Esophagus squamous epithelium (tissue), 5 donors: ENCODE measurements at regions not wholly inside any gene's neighbourhood (a gene's known extent, or its start where the extent isn't known, plus 50 kb on each side); places are given as distances from the start of the nearest gene placed in this dataset.

Experiments used
- DNase-seq: peaks from one replicate; lab custom pipeline; 2025; lab: John Stamatoyannopoulos, UW
- H3K27ac ChIP-seq, 4 donors: fragments of 200-600 bp; sonication (generic); one replicate each; pipeline ENCODE4 v1.5.1; 2016 to 2019; ENCODE audit warnings: mild to moderate bottlenecking in 1 of 4
- H3K27me3 ChIP-seq, 4 donors: fragments of 200-600 bp; sonication (generic); 1 replicate in 3 of 4; 2 replicates in 1 of 4; pipeline versions ENCODE4 v1.5.1 to v1.6.0; 2017 to 2021; ENCODE audit warnings: antibody characterized with exemption in 1 of 4
- H3K36me3 ChIP-seq, 3 donors: fragments of 200-600 bp; sonication (generic); one replicate each; pipeline ENCODE4 v1.5.1; 2016 to 2019
- H3K4me1 ChIP-seq, 3 donors: fragments of 200-600 bp; sonication (generic); one replicate each; pipeline ENCODE4 v1.5.1; 2017 to 2019
- H3K4me3 ChIP-seq, 4 donors: fragments of 200-600 bp; sonication (generic); 1 replicate in 3 of 4; 2 replicates in 1 of 4; pipeline ENCODE4 v1.5.1; 2016 to 2019; ENCODE audit warnings: mild to moderate bottlenecking in 2 of 4, moderate library complexity in 1 of 4
- H3K9me3 ChIP-seq, 3 donors: fragments of 200-600 bp; sonication (generic); one replicate each; pipeline ENCODE4 v1.5.1; 2016 to 2019
- CTCF ChIP-seq, 6 experiments: fragments of 450-650 bp in 4 of 6; fragments of 200-600 bp in 2 of 6; sonication (generic) in 2 of 6; IDR thresholded peaks; one replicate each; pipeline ENCODE4 v1.5.1; 2016 to 2019; ENCODE audit warnings: antibody characterized with exemption in 6 of 6, mild to moderate bottlenecking in 4 of 6, moderate library complexity in 4 of 6
- POLR2A ChIP-seq, 4 donors: fragments of 450-650 bp; IDR thresholded peaks; one replicate each; pipeline ENCODE4 v1.6.1; 2017; ENCODE audit warnings: antibody characterized with exemption in 4 of 4, mild to moderate bottlenecking in 4 of 4, moderate library complexity in 3 of 4
- WGBS, 2 donors: methylation state at CpG; one replicate each; pipeline ENCODE4 v1.1.5; 2018; 5-methylcytosine and 5-hydroxymethylcytosine counted together
- intact Hi-C: fragments of 100-400 bp; cut with DNase I; formaldehyde crosslinking; loops from one replicate; pipeline ENCODE4 v1.15.0; 2022
- donor health status: DM: yes; HTN: yes; CAD: no.

GRCh38 chr7:116361767-116362166, 137.8 kb upstream of the CAV2 start:
- Histone ChIP-seq H3K4me1 (peaks cover 0 to 13% (median 7%) of the 10 kb centered on the region in 3 donors), H3K27me3 (no peaks in the 10 kb centered on the region), H3K36me3 (no peaks in the 10 kb centered on the region), H3K27ac (no peak overlapping the region), H3K9me3 (no peaks in the 10 kb centered on the region), H3K4me3 (no peak overlapping the region)
- 86% methylated on average over 3 of the region's 3 CpGs for WGBS, 2 donors
- intact Hi-C loops = no loop called here
- DNase-seq = no peak
- TF ChIP-seq POLR2A (IDR thresholded peaks at IDR 0.05) (no peak), CTCF (IDR thresholded peaks at IDR 0.05) (no peak)

- Histone ChIP-seq H3K27me3 (no peaks in the 10 kb centered on the region), H3K4me1 (no peaks in the 10 kb centered on the region), H3K9me3 (no peaks in the 10 kb centered on the region), H3K4me3 (no peak overlapping the region), H3K27ac (no peak overlapping the region), H3K36me3 (no peaks in the 10 kb centered on the region)
- WGBS, 2 donors = 92 to 93% methylated on average over 9 of the region's 9 CpGs
- DNase-seq = no peak
- TF ChIP-seq POLR2A (IDR thresholded peaks at IDR 0.05) (no peak), CTCF (IDR thresholded peaks at IDR 0.05) (no peak)
- intact Hi-C loops = no loop called here
Observed at GRCh38 chr7:116363637-116364432, 135.7 kb upstream of the CAV2 start.

- TF ChIP-seq POLR2A (IDR thresholded peaks at IDR 0.05) = no peak
- TF ChIP-seq CTCF (IDR thresholded peaks at IDR 0.05) = no peak
- H3K27ac ChIP-seq = no peak overlapping the region
- intact Hi-C loops = no loop called here
Observed at GRCh38 chr7:116364469-116364868, 135.1 kb upstream of the CAV2 start.

GRCh38 chr7:116365797-116366196, 133.7 kb upstream of the CAV2 start:
- Histone ChIP-seq H3K36me3 (no peaks in the 10 kb centered on the region), H3K4me3 (no peak overlapping the region), H3K9me3 (no peaks in the 10 kb centered on the region), H3K27ac (no peak overlapping the region), H3K4me1 (no peaks in the 10 kb centered on the region), H3K27me3 (no peaks in the 10 kb centered on the region)
- intact Hi-C loops = no loop called here
- TF ChIP-seq POLR2A (IDR thresholded peaks at IDR 0.05) = no peak
- no peak for TF ChIP-seq CTCF (IDR thresholded peaks at IDR 0.05)
- WGBS, 2 donors = 56 to 73% methylated on average over 5 of the region's 5 CpGs
- no peak for DNase-seq

More at GRCh38 chr7:116364469-116364868, 135.1 kb upstream of the CAV2 start:
- no peaks in the 10 kb centered on the region for H3K36me3 ChIP-seq
- no peak for DNase-seq
- H3K9me3 ChIP-seq = no peaks in the 10 kb centered on the region
- no peak overlapping the region for H3K4me3 ChIP-seq
- 78 to 81% methylated on average over 2 of the region's 2 CpGs for WGBS, 2 donors
- H3K27me3 ChIP-seq = no peaks in the 10 kb centered on the region
- H3K4me1 ChIP-seq = no peaks in the 10 kb centered on the region

GRCh38 chr7:116367171-116367813, 132.2 kb upstream of the CAV2 start:
- Histone ChIP-seq H3K9me3 (no peaks in the 10 kb centered on the region), H3K4me1 (no peaks in the 10 kb centered on the region), H3K27ac (no peak overlapping the region), H3K4me3 (no peak overlapping the region), H3K27me3 (no peaks in the 10 kb centered on the region), H3K36me3 (no peaks in the 10 kb centered on the region)
- no peak for DNase-seq
- TF ChIP-seq CTCF (IDR thresholded peaks at IDR 0.05) = no peak
- TF ChIP-seq POLR2A (IDR thresholded peaks at IDR 0.05) = no peak
- intact Hi-C loops = no loop called here
- 83 to 91% methylated on average over 4 of the region's 4 CpGs for whole genome bisulfite sequencing, 2 donors
